Fibroblast of skin of right biceps (primary cell): ENCODE measurements at regions not wholly inside any gene's neighbourhood (a gene's known extent, or its start where the extent isn't known, plus 50 kb on each side); places are given as distances from the start of the nearest gene placed in this dataset.

Source experiments
- DNase-seq: peaks from one replicate; pipeline ENCODE4 v3.0.0-alpha.2; 2013

GRCh38 chr2:150417278-150417677, 70.2 kb downstream of the RND3 start:
- DNase-seq = no peak

- DNase-seq = no peak
Observed at GRCh38 chr2:150415022-150415421, 72.4 kb downstream of the RND3 start.

GRCh38 chr2:150413910-150414309, 73.6 kb downstream of the RND3 start:
- no peak for DNase-seq

DNA sequence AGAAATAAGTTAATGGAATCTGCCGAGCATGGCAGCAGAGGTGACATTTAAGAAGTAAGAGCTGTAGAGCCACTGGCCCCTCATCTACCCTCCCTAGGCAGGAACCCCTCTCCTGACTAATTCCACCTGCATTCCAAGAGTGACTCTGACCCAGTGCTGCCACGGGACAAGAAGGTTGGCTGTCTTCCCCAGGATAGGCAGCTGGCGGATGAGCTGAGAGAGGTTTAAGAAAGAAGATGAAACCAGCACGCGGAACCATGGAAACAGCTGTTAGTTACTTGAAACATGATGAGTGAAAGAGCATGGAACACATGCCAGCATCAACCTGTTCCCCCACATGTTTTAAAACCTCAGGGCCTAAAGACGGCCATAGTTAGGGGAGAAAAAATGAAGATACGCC, 74.1 kb downstream of the RND3 start:
- DNase-seq = no peak

- peak; percentile 90 for DNase-seq
Observed at GRCh38 chr2:150410809-150411208, 76.7 kb downstream of the RND3 start.

DNA sequence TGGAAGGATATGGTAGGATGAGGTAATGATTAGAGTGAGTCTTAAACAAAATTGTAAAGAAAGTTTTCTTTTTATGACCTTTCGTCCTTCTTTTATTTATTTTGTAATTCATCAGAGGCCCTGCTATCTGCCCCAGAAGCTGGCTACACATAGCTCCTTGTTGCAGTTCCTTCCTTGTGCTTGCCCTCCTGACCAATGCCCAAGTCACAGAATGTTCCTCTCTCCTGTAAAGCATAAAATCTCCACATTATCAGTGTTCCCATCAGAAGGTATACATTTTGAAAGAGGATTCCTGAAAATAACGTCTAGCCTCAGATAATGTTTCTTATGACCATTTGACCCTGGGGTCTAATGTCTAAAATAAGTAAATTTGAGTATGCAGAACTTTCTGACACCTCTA, 78.3 kb downstream of the RND3 start:
- no peak for DNase-seq

- DNase-seq = no peak
Observed at GRCh38 chr2:150404147-150404546, 83.3 kb downstream of the RND3 start.

DNA sequence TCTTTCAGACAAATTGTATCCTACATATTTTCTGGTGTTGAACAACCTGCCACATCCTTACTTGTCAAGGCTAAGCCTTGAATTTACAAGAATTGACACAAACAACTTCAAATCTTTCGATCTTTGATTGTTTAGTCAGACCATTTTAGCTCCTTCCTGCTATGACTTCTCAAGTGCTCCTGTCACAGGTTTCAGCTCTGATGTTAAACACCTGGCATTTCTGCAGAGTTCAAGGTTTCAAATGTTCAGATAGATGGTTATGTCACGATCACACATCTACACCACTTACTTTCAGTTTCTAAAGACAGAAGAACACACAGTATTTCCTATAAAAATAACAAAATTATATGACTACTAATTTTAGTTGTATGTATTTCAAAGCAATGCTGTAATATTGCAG, 84.0 kb downstream of the RND3 start:
- no peak for DNase-seq

GRCh38 chr2:150402953-150403352, 84.5 kb downstream of the RND3 start:
- DNase-seq = no peak

- DNase-seq = no peak
Observed at GRCh38 chr2:150400849-150401248, 86.6 kb downstream of the RND3 start.

- no peak for DNase-seq
Observed at GRCh38 chr2:150392614-150393013, 94.9 kb downstream of the RND3 start.

DNA sequence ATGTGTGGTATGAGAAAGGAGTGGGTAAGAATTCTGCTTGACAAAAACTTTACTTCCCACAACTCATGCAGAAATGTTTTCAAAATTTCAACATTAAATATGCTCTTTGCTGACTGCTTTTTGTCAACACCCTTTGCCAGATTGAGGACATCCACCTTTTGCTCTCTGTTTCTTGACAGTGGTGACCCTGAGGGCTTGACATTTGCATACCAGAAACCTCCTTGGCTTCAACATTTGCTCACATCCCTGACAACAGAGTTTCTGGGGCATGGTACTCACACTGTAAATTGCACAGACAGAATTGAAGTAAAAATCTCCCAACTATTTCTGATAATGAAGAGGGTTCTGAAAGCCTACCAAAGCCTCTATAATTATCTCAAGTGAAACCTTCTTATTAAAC, 95.7 kb downstream of the RND3 start:
- DNase-seq = no peak

DNA sequence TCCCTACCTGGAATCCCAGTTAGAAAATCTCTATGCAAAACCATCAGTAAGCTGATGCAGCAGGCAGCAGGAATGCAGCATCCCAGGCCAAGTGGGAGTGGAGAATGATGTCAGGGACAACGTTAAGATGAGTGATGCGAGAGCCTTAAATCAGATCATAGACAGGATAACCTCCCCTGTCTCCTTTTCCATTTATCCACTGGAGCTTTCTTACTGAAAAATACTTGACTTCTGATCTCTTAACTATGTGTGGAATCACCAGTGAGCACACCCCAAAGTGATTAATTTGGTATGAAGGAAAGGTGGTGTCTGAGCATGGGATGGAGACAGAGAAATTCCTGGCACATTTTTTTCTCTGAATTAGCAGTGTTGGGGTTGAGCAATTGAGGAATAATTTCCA, 98.0 kb downstream of the RND3 start:
- DNase-seq = peak; percentile 62

DNA sequence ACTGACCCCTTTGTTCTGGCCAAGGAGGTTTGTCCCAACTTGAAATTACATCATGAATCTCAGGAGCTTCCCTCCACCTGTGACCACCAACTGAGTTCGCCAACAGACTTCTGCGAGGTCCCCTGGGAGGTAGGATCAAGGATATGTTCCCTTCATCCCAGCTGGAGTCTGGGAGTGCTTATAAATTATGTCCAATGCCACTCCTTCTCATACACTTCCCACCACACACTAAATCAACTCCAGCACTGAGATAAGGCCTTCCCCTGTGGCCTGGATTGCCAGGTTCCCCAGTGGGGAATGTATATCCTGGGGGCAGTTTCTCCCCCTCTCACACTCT, 99.2 kb downstream of the RND3 start:
- no peak for DNase-seq

DNA sequence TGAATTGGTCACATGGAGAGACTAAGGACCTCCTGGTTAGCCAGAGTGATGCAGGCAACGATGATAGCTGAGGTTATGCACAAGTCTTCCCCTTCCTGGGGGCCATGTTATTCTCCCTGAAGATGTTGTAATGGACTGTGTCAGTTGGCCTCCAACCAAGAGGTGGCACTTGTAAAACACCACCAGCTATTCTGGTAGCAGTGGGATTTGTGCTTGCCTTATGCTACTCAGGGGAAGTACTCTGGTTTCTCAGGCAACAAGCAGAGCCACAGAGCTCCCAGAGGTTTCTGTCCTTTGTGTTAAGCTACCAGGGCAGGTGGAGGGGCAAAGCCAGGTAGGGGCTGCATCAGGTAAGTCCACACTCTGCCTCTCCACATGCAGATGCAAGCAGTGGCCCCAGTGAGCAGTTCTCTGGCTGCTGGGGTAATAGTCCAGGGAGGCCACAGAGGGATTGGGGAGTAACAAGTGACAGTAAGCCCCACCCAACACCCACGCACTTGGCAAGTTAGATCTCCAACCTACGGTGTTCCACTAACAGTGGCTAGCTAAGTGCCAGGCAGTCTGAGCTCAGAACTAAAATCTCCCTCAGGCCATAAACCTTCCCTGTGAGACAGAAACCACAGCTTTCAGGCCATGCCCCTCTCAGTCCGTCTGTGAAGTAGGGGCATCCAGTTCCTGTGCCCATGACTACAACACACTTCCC, 99.7 kb downstream of the RND3 start:
- DNase-seq = peak; percentile 14

- DNase-seq = no peak
Observed at GRCh38 chr2:150385211-150385610, 102.3 kb downstream of the RND3 start.

- no peak for DNase-seq
Observed at GRCh38 chr2:150383587-150383986, 103.9 kb downstream of the RND3 start.

DNA sequence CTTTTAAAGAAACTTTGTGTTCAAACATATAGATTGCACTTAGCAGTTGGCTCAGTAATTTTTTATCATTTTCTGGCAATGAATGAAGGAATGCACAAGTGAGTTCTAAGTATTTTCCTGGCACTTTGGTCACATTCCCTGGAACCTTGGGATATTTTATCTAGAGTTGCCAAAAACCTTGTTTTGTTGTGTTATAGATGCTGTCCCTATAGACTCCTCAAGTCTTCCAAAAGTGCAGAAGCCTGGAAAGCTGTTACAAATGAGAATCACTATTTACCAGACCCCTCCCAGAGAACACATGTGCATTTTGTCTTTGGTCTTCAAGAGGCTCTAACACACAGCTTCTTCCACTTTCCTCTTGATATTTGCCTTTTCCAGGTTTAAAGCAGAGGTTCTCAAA, 108.3 kb downstream of the RND3 start:
- no peak for DNase-seq

- DNase-seq = no peak
Observed at GRCh38 chr2:150378686-150379085, 108.8 kb downstream of the RND3 start.

- no peak for DNase-seq
Observed at GRCh38 chr2:150376553-150377335, 110.7 kb downstream of the RND3 start.

DNA sequence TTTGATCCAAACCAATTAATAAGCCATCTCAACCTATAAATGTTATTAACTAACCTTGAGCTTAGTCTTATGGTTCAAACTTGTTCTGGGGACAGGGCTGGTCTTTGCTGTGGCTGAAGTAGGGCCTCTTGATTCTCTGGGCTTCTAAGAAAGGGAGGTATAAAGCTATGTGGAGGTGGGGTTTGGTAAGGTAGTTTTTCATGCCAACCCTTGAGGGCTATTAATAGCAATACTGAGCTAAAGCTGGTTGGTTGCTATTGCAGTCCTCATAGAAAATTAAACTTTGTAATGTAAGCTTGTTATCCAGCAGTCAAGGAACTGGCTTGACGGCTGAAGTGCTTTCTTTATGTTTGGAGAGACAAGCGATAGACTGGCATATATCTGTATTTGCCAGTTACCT, 112.1 kb downstream of the RND3 start:
- no peak for DNase-seq

DNA sequence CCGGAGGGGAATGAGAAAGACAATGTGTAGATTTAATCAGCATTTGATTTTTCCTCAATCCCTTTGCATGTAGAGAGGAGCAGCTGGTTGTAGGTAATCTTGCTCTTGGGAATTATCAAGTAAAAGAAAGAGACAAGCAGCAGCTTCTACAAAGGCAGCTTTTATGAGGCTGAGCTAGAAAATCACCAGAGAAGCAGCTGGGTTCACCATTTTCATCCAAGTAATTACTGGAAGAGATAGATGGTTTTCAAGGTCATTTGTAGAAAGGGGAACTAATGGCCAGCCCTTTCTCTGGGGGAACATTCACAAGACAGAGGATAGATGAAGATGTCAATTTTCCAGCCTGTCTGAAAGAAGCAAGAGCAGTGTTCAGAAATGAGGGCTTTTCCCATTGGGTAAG, 113.0 kb downstream of the RND3 start:
- DNase-seq = no peak

DNA sequence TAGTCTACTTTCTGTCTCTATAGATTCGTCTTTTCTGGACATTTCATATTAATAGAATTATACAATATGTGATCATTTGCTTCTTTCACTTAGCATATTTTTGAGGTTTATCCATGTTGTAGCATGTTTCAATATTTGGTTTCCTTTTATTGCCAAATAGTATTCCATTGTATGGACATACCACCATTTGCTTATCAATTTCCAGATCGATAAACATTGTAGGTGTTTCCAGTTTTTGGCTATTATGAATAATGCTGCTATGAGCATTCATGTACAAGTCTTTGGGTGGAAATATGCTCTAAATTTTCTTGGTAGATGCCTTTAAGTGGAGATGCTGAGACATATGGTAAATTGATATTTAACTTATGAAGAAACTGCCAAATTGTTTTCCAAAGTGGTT, 114.1 kb downstream of the RND3 start:
- no peak for DNase-seq

DNA sequence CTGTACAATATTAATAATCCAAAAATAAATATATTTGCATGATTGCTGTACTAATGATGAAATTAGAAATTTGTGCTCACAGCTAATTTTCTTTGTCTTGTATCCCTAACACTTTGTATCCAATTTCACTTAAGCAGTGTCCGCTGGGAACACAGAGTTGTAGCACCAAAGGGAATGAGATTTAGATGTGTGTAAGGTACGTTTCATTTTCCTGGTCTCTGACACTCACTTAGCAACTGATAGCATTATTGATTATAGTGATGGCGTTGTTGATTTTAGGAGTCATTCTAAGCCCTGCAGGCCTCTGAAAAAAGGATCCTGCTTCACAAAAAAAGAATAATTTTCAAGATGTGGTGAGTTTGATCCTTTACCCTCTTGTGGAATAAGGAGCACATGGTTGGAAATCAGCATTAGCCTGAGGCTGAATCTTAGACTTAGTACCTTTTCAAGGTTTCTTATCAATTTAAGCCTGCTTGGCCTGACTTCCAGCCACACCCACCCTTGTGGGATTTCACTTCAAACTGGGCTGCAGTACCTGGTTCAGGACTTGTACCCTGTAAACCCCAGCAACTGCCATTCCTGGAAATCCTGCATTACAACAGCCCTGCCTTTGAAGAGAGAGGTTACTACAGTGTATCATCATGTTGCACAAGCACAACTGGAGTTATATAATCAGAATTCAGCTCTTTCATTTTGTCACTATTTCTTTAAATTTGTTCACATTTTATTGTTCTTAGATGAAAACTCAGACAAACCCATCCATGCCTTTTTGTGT, 116.2 kb downstream of the RND3 start:
- DNase-seq = no peak
